ENCODE measurements at regions not wholly inside any gene's neighbourhood (a gene's known extent, or its start where the extent isn't known, plus 50 kb on each side); places are given as distances from the start of the nearest gene placed in this dataset.

DNA sequence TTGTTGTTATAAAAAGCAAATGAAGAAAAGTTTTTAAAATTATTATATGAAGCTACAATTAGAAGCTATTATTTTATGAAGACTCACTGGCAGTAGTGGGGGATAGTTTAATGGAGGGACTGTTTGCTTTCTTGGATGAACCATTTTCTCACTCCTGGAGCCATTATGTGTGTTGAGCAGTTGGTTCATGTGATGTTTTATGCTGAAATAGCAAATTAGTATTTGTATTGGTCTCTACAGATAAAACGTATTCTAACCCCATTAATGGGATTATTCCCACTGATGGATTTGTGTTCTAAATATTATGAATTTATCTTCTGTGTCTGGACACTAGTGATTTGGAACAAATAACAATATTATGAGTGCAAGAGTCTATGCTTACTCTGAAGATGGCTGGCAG is 507.5 kb upstream of the FSHR start:
- WGBS, 3 donors: 59 to 76% (median 61%) methylated on average over 1 of the region's 1 CpG
- TF ChIP-seq CTCF (IDR thresholded peaks at IDR 0.05) (no peak), EP300 (IDR thresholded peaks at IDR 0.05) (no peak), POLR2A (IDR thresholded peaks at IDR 0.05) (no peak)
- no peak for DNase-seq
- intact Hi-C loops (cut with DNase I): no loop called here
- no peak overlapping the region for H3K27ac ChIP-seq
- H3K4me3 ChIP-seq: no peak overlapping the region
- H3K27me3 ChIP-seq: no peaks in the 10 kb centered on the region
- H3K9me3 ChIP-seq: no peaks in the 10 kb centered on the region
- H3K4me1 ChIP-seq (ENCODE audit: insufficient read depth): no peaks in the 10 kb centered on the region
- no peaks in the 10 kb centered on the region for H3K36me3 ChIP-seq

DNA sequence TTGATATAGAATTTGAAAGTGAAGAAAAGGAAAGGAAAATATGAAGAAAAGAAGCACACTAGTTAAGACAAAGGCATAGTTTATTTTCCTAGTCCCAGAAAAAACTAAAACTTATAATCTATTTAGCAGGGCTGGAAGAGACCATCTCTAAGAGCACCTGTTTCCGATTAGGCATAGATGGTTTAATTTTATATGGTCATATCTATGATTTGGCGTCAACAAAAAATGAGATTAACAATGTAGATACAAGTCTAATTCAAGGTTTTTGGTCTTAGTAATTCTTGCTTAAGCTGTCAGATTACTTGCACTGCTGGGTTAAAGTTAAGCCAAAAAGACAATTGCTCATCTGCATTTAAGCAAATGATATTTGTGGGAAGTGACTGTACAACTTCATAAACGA is 502.5 kb upstream of the FSHR start:
- intact Hi-C loops (cut with DNase I): no loop called here
- TF ChIP-seq CTCF (IDR thresholded peaks at IDR 0.05) (no peak), EP300 (IDR thresholded peaks at IDR 0.05) (no peak), POLR2A (IDR thresholded peaks at IDR 0.05) (no peak)
- H3K4me1 ChIP-seq (ENCODE audit: insufficient read depth): no peaks in the 10 kb centered on the region
- H3K27ac ChIP-seq: no peak overlapping the region
- H3K36me3 ChIP-seq: no peaks in the 10 kb centered on the region
- DNase-seq: no peak
- no peaks in the 10 kb centered on the region for H3K27me3 ChIP-seq
- H3K9me3 ChIP-seq: no peaks in the 10 kb centered on the region
- H3K4me3 ChIP-seq: no peak overlapping the region
- 62 to 65% (median 63%) methylated on average over 3 of the region's 3 CpGs for WGBS, 3 donors

- H3K4me1 ChIP-seq (ENCODE audit: insufficient read depth): no peaks in the 10 kb centered on the region
- WGBS, 3 donors: 68 to 82% (median 73%) methylated on average over 2 of the region's 2 CpGs
- H3K4me3 ChIP-seq: no peak overlapping the region
- no peaks in the 10 kb centered on the region for H3K9me3 ChIP-seq
- intact Hi-C loops (cut with DNase I): no loop called here
- no peaks in the 10 kb centered on the region for H3K27me3 ChIP-seq
- H3K36me3 ChIP-seq: no peaks in the 10 kb centered on the region
- TF ChIP-seq CTCF (IDR thresholded peaks at IDR 0.05) (no peak), POLR2A (IDR thresholded peaks at IDR 0.05) (no peak), EP300 (IDR thresholded peaks at IDR 0.05) (no peak)
- no peak overlapping the region for H3K27ac ChIP-seq
- DNase-seq: no peak
Measured at GRCh38 chr2:49643149-49643548, 488.8 kb upstream of the FSHR start.

DNA sequence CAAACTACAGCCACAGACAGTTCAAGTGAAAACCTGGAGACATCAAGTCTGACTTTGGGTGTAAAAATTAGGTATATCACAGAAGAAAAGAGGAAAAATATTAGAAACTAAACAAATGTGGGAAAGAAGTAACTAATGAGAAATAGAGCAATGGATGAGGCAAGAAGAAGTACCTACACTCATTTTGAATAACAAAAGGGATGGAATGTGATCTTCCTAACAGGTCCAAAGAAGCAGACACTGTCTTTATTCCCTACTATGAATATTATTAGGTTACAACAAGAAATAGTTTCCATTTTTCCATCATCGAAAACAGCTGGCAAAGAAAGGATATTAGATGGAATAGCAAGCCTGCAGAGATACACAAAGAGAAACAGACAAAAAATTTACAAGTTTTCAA is 486.3 kb upstream of the FSHR start:
- H3K27me3 ChIP-seq: no peaks in the 10 kb centered on the region
- no peaks in the 10 kb centered on the region for H3K36me3 ChIP-seq
- no peaks in the 10 kb centered on the region for H3K9me3 ChIP-seq
- no peaks in the 10 kb centered on the region for H3K4me1 ChIP-seq (ENCODE audit: insufficient read depth)
- H3K4me3 ChIP-seq: no peak overlapping the region
- TF ChIP-seq EP300 (IDR thresholded peaks at IDR 0.05) (no peak), CTCF (IDR thresholded peaks at IDR 0.05) (no peak), POLR2A (IDR thresholded peaks at IDR 0.05) (no peak)
- intact Hi-C loops (cut with DNase I): no loop called here
- H3K27ac ChIP-seq: no peak overlapping the region
- WGBS, 3 donors: 79 to 95% (median 86%) methylated on average over 1 of the region's 1 CpG
- DNase-seq: no peak

GRCh38 chr2:49621016-49621415 is 466.7 kb upstream of the FSHR start:
- Histone ChIP-seq H3K4me3 (no peak overlapping the region), H3K36me3 (no peaks in the 10 kb centered on the region), H3K9me3 (no peaks in the 10 kb centered on the region), H3K4me1 (ENCODE audit: insufficient read depth) (no peaks in the 10 kb centered on the region), H3K27ac (no peak overlapping the region), H3K27me3 (no peaks in the 10 kb centered on the region)
- WGBS, 3 donors: 81 to 85% (median 82%) methylated on average over 2 of the region's 2 CpGs
- TF ChIP-seq EP300 (IDR thresholded peaks at IDR 0.05): no peak
- TF ChIP-seq POLR2A (IDR thresholded peaks at IDR 0.05): no peak
- DNase-seq: no peak
- intact Hi-C loops (cut with DNase I): no loop called here

All from ovary (tissue), 7 donors.